ENCODE measurements at regions not wholly inside any gene's neighbourhood (a gene's known extent, or its start where the extent isn't known, plus 50 kb on each side); places are given as distances from the start of the nearest gene placed in this dataset.

- no peak for DNase-seq (ENCODE audit: low read depth)
Observed at GRCh38 chr9:135029871-135030565, 57.5 kb upstream of the OLFM1 start.

- DNase-seq (ENCODE audit: low read depth) = no peak
Observed at GRCh38 chr9:135030566-135031226, 56.8 kb upstream of the OLFM1 start.

- no peak for DNase-seq (ENCODE audit: low read depth)
Observed at GRCh38 chr9:135032041-135032835, 55.2 kb upstream of the OLFM1 start.

GRCh38 chr9:135032868-135033460 is 54.5 kb upstream of the OLFM1 start:
- no peak for DNase-seq (ENCODE audit: low read depth)

- DNase-seq (ENCODE audit: low read depth) = no peak
Observed at GRCh38 chr9:135033487-135033886, 54.0 kb upstream of the OLFM1 start.

- DNase-seq (ENCODE audit: low read depth) = no peak
Observed at GRCh38 chr9:135034106-135034505, 53.4 kb upstream of the OLFM1 start.

GRCh38 chr9:135035781-135036760 is 51.4 kb upstream of the OLFM1 start:
- no peak for DNase-seq (ENCODE audit: low read depth)

- no peak for DNase-seq (ENCODE audit: low read depth)
Observed at GRCh38 chr9:135036861-135037465, 50.5 kb upstream of the OLFM1 start.

GRCh38 chr9:135037521-135038250 is 49.8 kb upstream of the OLFM1 start:
- no peak for DNase-seq (ENCODE audit: low read depth)

All from EH (cell line).